GM12878 (cell line): ENCODE measurements at regions not wholly inside any gene's neighbourhood (a gene's known extent, or its start where the extent isn't known, plus 50 kb on each side); places are given as distances from the start of the nearest gene placed in this dataset.

Experiments used
- ATAC-seq: fragments of 200-7000 bp; cut with Tn5 transposase; 3 replicates; pipeline ENCODE4 v1.9.1; 2020; ENCODE audit warnings: mild to moderate bottlenecking, moderate library complexity
- BruUV-seq: library from RNA; stranded (reverse); fragments of 400-500 nt; replicated peaks from 2 replicates; lab custom pipeline; 2021; lab: Mats Ljungman, UMichigan
- CTCF ChIA-PET: fragments of 300-600 bp; sonication (Branson Sonifier 250); formaldehyde crosslinking; extraction: SDS; loops from one replicate; lab custom pipeline; 2021; ENCODE audit warnings: inconsistent platforms; lab: Yijun Ruan, JAX
- POLR2A ChIA-PET: fragments of 350-600 bp; formaldehyde crosslinking; extraction: SDS; loops from one replicate; lab custom pipeline; 2021; ENCODE audit warnings: inconsistent platforms; lab: Charles Lee
- RAD21 ChIA-PET: fragments of 300-600 bp; sonication (Branson Sonifier 250); formaldehyde crosslinking; loops from one replicate; lab custom pipeline; 2023; ENCODE audit warnings: antibody characterized with exemption; ENCODE audit not compliant: unreplicated experiment; lab: Charles Lee
- SMC1A ChIA-PET: fragments of 300-600 bp; sonication (Branson Sonifier 250); formaldehyde crosslinking; loops from one replicate; lab custom pipeline; 2023; ENCODE audit not compliant: unreplicated experiment, uncharacterized antibody; lab: Charles Lee
- DNase-seq: peaks from one replicate; pipeline ENCODE4 v3.0.0-alpha.2; 2011; ENCODE audit warnings: low read depth, low spot score
- FAIRE-seq: peaks from 3 replicates; lab custom pipeline; 2011; peaks lifted over from hg19 to GRCh38; lab: Jason Lieb, UNC
- H2AFZ ChIP-seq: 2 replicates; pipeline ENCODE4 v1.6.0; 2011; ENCODE audit warnings: low read depth, low read length, control low read depth; ENCODE audit not compliant: control insufficient read depth
- H3K27ac ChIP-seq: 2 replicates; pipeline ENCODE4 v1.5.1; 2011; ENCODE audit warnings: control low read depth; ENCODE audit not compliant: control insufficient read depth, insufficient read depth
- H3K27me3 ChIP-seq, 2 experiments: replicated peaks in 1 of 2; 2 replicates each; pipeline versions ENCODE4 v1.6.0 to v1.6.1; 2011; ENCODE audit warnings: low read length in 1 of 2; ENCODE audit not compliant: control insufficient read depth in 2 of 2, insufficient read depth in 2 of 2
- H3K36me3 ChIP-seq, 2 experiments: 2 replicates each; pipeline ENCODE4 v1.5.1; 2011; ENCODE audit warnings: low read length in 1 of 2; ENCODE audit not compliant: control insufficient read depth in 2 of 2, insufficient read depth in 2 of 2
- H3K4me1 ChIP-seq: 2 replicates; pipeline ENCODE4 v1.6.1; 2011; ENCODE audit warnings: mild to moderate bottlenecking, low read length, moderate library complexity, mixed read lengths; ENCODE audit not compliant: control insufficient read depth, insufficient read depth
- H3K4me2 ChIP-seq: 2 replicates; pipeline ENCODE4 v1.6.0; 2011; ENCODE audit warnings: control low read depth; ENCODE audit not compliant: control insufficient read depth, insufficient read depth
- H3K4me3 ChIP-seq: fragments of 200-600 bp; sonication (generic); 2 replicates; pipeline ENCODE4 v1.5.1; 2016
- H3K79me2 ChIP-seq: 2 replicates; pipeline ENCODE4 v1.6.0; 2011; ENCODE audit warnings: low read length; ENCODE audit not compliant: control insufficient read depth, insufficient read depth
- H3K9ac ChIP-seq: 2 replicates; pipeline ENCODE4 v1.8.0; 2011; ENCODE audit warnings: low read length, control low read depth, mixed read lengths; ENCODE audit not compliant: control insufficient read depth, insufficient read depth
- H3K9me3 ChIP-seq: replicated peaks from 3 replicates; pipeline ENCODE4 v1.5.1; 2011; ENCODE audit warnings: mild to moderate bottlenecking, low read length; ENCODE audit not compliant: control insufficient read depth, insufficient read depth
- H4K20me1 ChIP-seq: 2 replicates; pipeline ENCODE4 v1.6.0; 2011; ENCODE audit not compliant: control insufficient read depth, insufficient read depth
- CEBPB ChIP-seq, 2 experiments: fragments of 150-350 bp in 1 of 2; IDR thresholded peaks; 2 replicates each; pipeline ENCODE4 v1.6.1; 2012 to 2014; ENCODE audit warnings: low read depth in 2 of 2, low read length in 2 of 2, borderline replicate concordance in 1 of 2, inconsistent platforms in 1 of 2
- EED ChIP-seq: sonication (generic); IDR thresholded peaks from 2 replicates; pipeline ENCODE4 v1.6.1; 2016; ENCODE audit warnings: antibody characterized with exemption, low read depth
- ESRRA ChIP-seq: IDR thresholded peaks from 2 replicates; pipeline ENCODE4 v1.6.1; 2012; ENCODE audit warnings: mild to moderate bottlenecking, low read length, improper control_type of control experiment
- IKZF1 ChIP-seq: fragments of 450-650 bp; conservative IDR thresholded peaks from 2 replicates; pipeline ENCODE4 v1.6.1; 2017; ENCODE audit warnings: antibody characterized with exemption, mild to moderate bottlenecking
- MTA3 ChIP-seq: IDR thresholded peaks from 2 replicates; pipeline ENCODE4 v1.6.1; 2012; ENCODE audit warnings: low read length, inconsistent platforms, borderline replicate concordance
- NR2C1 ChIP-seq: fragments of 450-650 bp; IDR thresholded peaks from 2 replicates; pipeline ENCODE4 v1.6.1; 2017; ENCODE audit warnings: antibody characterized with exemption, mild to moderate bottlenecking, moderate library complexity
- PBX3 ChIP-seq: IDR thresholded peaks from 2 replicates; pipeline ENCODE4 v1.6.1; 2011; ENCODE audit warnings: mild to moderate bottlenecking, low read depth, low read length, moderate library complexity; ENCODE audit not compliant: insufficient replicate concordance
- SPI1 ChIP-seq: IDR thresholded peaks from 2 replicates; pipeline ENCODE4 v1.6.1; 2011; ENCODE audit warnings: low read depth, mild to moderate bottlenecking, low read length, moderate library complexity, borderline replicate concordance; ENCODE audit not compliant: insufficient read depth
- TBL1XR1 ChIP-seq: IDR thresholded peaks from 2 replicates; pipeline ENCODE4 v1.6.1; 2012; ENCODE audit warnings: low read depth, low read length, improper control_type of control experiment
- ZBTB4 ChIP-seq: fragments of 450-650 bp; formaldehyde crosslinking; IDR thresholded peaks from 2 replicates; pipeline ENCODE4 v1.4.0; 2022; ENCODE audit warnings: mild to moderate bottlenecking, moderate library complexity
- ZZZ3 ChIP-seq: IDR thresholded peaks from 2 replicates; pipeline ENCODE4 v1.6.1; 2011; ENCODE audit warnings: low read depth; ENCODE audit not compliant: control insufficient read depth, insufficient read length
- WGBS: methylation state at CpG from one replicate; pipeline ENCODE4 v1.1.6; 2016; ENCODE audit warnings: low lambda C conversion rate; ENCODE audit not compliant: insufficient replicate concordance, insufficient coverage; ENCODE audit errors: missing lambda C conversion rate; 5-methylcytosine and 5-hydroxymethylcytosine counted together
- in situ Hi-C: fragments of 300-500 bp; cut with MboI; formaldehyde crosslinking; loops from 9 replicates; pipeline ENCODE4 v1.14.3; 2018; ENCODE audit warnings: mixed read lengths
- intact Hi-C: fragments of 100-400 bp; cut with micrococcal nuclease; formaldehyde crosslinking; loops from one replicate; pipeline ENCODE4 v1.14.2; 2022; ENCODE audit not compliant: unreplicated experiment

- BruUV-seq: no TSS peak
- intact Hi-C loops (no loop called here), in situ Hi-C loops (no loop called here)
- WGBS: 13% methylated on average over 4 of the region's 4 CpGs
- no peak overlapping the region for H3K4me3 ChIP-seq
- H3K36me3 ChIP-seq: no peaks in the 10 kb centered on the region
- no peaks in the 10 kb centered on the region for H3K27me3 ChIP-seq
- no peaks in the 10 kb centered on the region for H3K79me2 ChIP-seq
- DNase-seq (no peak), FAIRE-seq (no peak), ATAC-seq (no peak)
- TF ChIP-seq SPI1 (no peak), IKZF1 (no peak), ZZZ3 (no peak), CEBPB (IDR thresholded peaks at IDR 0.05; ENCODE audit: borderline replicate concordance in 1 of 2, low read depth in 2 of 2, low read length in 2 of 2) (no peak), ESRRA (no peak), NR2C1 (no peak), PBX3 (no peak), EED (no peak), TBL1XR1 (no peak), ZBTB4 (CRISPR knock-in tag) (no peak), MTA3 (no peak)
- H3K9ac ChIP-seq: no peak overlapping the region
- ChIA-PET CTCF (no interaction called here), RAD21 (no interaction called here), SMC1A (no interaction called here), POLR2A (no interaction called here)
- no peak overlapping the region for H3K27ac ChIP-seq
- no peaks in the 10 kb centered on the region for H3K4me1 ChIP-seq
- H4K20me1 ChIP-seq: no peaks in the 10 kb centered on the region
- no peaks in the 10 kb centered on the region for H3K9me3 ChIP-seq
- H2AFZ ChIP-seq: no peak overlapping the region
- no peak overlapping the region for H3K4me2 ChIP-seq
These were observed 283.8 kb downstream of the C7orf25 start for GRCh38 chr7:42628054-42628453.
